ENCODE measurements at regions not wholly inside any gene's neighbourhood (a gene's known extent, or its start where the extent isn't known, plus 50 kb on each side); places are given as distances from the start of the nearest gene placed in this dataset.

DNA sequence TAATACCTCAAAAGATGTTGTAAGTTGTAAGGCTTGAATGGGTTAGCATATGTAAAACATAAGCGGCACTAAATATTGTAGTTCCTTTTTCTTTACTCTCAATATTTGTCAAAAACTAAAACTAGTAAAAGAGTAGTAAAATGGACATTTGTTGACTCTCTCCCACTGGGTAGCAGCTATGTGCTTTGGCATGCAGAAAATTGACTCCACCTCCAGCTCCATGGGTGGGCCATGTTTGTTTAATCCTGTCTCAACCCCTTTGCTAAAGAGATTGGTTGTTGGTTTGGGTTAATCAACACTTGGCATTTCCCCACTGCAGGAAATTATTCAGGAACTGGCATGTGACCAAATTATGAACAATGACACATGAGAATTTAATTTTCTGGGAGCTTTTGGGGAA is 114.8 kb downstream of the EOMES start (continued):
- TF ChIP-seq EGR1 (IDR thresholded peaks at IDR 0.05; ENCODE audit: borderline replicate concordance, low read depth, low read length) (no peak), POLR2AphosphoS5 (IDR thresholded peaks at IDR 0.05; ENCODE audit: low read depth, low read length) (no peak), RNF2 (IDR thresholded peaks at IDR 0.05; ENCODE audit: borderline replicate concordance, low read depth, low read length, missing control alignments, poor library complexity, severe bottlenecking) (no peak)

All from H1 (cell line).